ENCODE measurements at regions not wholly inside any gene's neighbourhood (a gene's known extent, or its start where the extent isn't known, plus 50 kb on each side); places are given as distances from the start of the nearest gene placed in this dataset.

- no peaks in the 10 kb centered on the region for H3K36me3 ChIP-seq (replicated peaks; ENCODE audit: insufficient read depth, low read length)
- no peak overlapping the region for H3K4me3 ChIP-seq (ENCODE audit: low read length)
- no peaks in the 10 kb centered on the region for H3K27me3 ChIP-seq (replicated peaks; ENCODE audit: insufficient read depth, low read length)
- H4K20me1 ChIP-seq (ENCODE audit: insufficient read depth, low read length): no peaks in the 10 kb centered on the region
- H3K9me2 ChIP-seq (replicated peaks; ENCODE audit: insufficient read depth, low read length): no peaks in the 10 kb centered on the region
- no peak overlapping the region for H3K9ac ChIP-seq (ENCODE audit: low read length)
- no peaks in the 10 kb centered on the region for H3F3A ChIP-seq (ENCODE audit: insufficient read depth, low read length)
- no peak overlapping the region for H2AFZ ChIP-seq (ENCODE audit: low read length)
- DNase-seq: no peak
- H3K27ac ChIP-seq (ENCODE audit: low read length): no peak overlapping the region
- H3K4me2 ChIP-seq (ENCODE audit: low read depth, low read length): no peak overlapping the region
- H3K9me3 ChIP-seq (replicated peaks; ENCODE audit: insufficient read depth, low read length): no peaks in the 10 kb centered on the region
- H3K4me1 ChIP-seq (ENCODE audit: low read length): no peaks in the 10 kb centered on the region
- TF ChIP-seq EZH2 (optimal IDR thresholded peaks at IDR 0.05; ENCODE audit: low read depth, low read length): no peak
- no peak for TF ChIP-seq EZH2phosphoT487 (IDR thresholded peaks at IDR 0.05; ENCODE audit: low read length)
- no peak for TF ChIP-seq CTCF (IDR thresholded peaks at IDR 0.05; ENCODE audit: low read length)
- H3K79me2 ChIP-seq (ENCODE audit: low read length): no peaks in the 10 kb centered on the region
Observed at GRCh38 chr2:237024255-237024654, 61.4 kb upstream of the COPS8 start.

- no peaks in the 10 kb centered on the region for H3K4me1 ChIP-seq (ENCODE audit: low read length)
- H3K9me3 ChIP-seq (replicated peaks; ENCODE audit: insufficient read depth, low read length): no peaks in the 10 kb centered on the region
- no peaks in the 10 kb centered on the region for H4K20me1 ChIP-seq (ENCODE audit: insufficient read depth, low read length)
- H2AFZ ChIP-seq (ENCODE audit: low read length): no peak overlapping the region
- no peaks in the 10 kb centered on the region for H3K9me2 ChIP-seq (replicated peaks; ENCODE audit: insufficient read depth, low read length)
- TF ChIP-seq EZH2phosphoT487 (IDR thresholded peaks at IDR 0.05; ENCODE audit: low read length) (no peak), CTCF (IDR thresholded peaks at IDR 0.05; ENCODE audit: low read length) (no peak), EZH2 (optimal IDR thresholded peaks at IDR 0.05; ENCODE audit: low read depth, low read length) (no peak)
- H3K79me2 ChIP-seq (ENCODE audit: low read length): no peaks in the 10 kb centered on the region
- no peaks in the 10 kb centered on the region for H3K36me3 ChIP-seq (replicated peaks; ENCODE audit: insufficient read depth, low read length)
- no peak overlapping the region for H3K4me3 ChIP-seq (ENCODE audit: low read length)
- H3K9ac ChIP-seq (ENCODE audit: low read length): no peak overlapping the region
- H3K4me2 ChIP-seq (ENCODE audit: low read depth, low read length): no peak overlapping the region
- H3K27me3 ChIP-seq (replicated peaks; ENCODE audit: insufficient read depth, low read length): no peaks in the 10 kb centered on the region
- DNase-seq: no peak
- H3F3A ChIP-seq (ENCODE audit: insufficient read depth, low read length): no peaks in the 10 kb centered on the region
- H3K27ac ChIP-seq (ENCODE audit: low read length): no peak overlapping the region
Observed at GRCh38 chr2:237025090-237025865, 60.4 kb upstream of the COPS8 start.

GRCh38 chr2:237026981-237027711, 58.5 kb upstream of the COPS8 start:
- no peaks in the 10 kb centered on the region for H4K20me1 ChIP-seq (ENCODE audit: insufficient read depth, low read length)
- H3K9me2 ChIP-seq (replicated peaks; ENCODE audit: insufficient read depth, low read length): no peaks in the 10 kb centered on the region
- H3K36me3 ChIP-seq (replicated peaks; ENCODE audit: insufficient read depth, low read length): no peaks in the 10 kb centered on the region
- TF ChIP-seq EZH2phosphoT487 (IDR thresholded peaks at IDR 0.05; ENCODE audit: low read length) (no peak), CTCF (IDR thresholded peaks at IDR 0.05; ENCODE audit: low read length) (peak; percentile 62)
- H3K9me3 ChIP-seq (replicated peaks; ENCODE audit: insufficient read depth, low read length): no peaks in the 10 kb centered on the region
- no peaks in the 10 kb centered on the region for H3K27me3 ChIP-seq (replicated peaks; ENCODE audit: insufficient read depth, low read length)
- H3K9ac ChIP-seq (ENCODE audit: low read length): no peak overlapping the region
- peak; percentile 21 for DNase-seq
- no peak overlapping the region for H2AFZ ChIP-seq (ENCODE audit: low read length)
- H3K79me2 ChIP-seq (ENCODE audit: low read length): no peaks in the 10 kb centered on the region
- H3K4me3 ChIP-seq (ENCODE audit: low read length): no peak overlapping the region
- no peak overlapping the region for H3K4me2 ChIP-seq (ENCODE audit: low read depth, low read length)
- no peaks in the 10 kb centered on the region for H3K4me1 ChIP-seq (ENCODE audit: low read length)
- no peaks in the 10 kb centered on the region for H3F3A ChIP-seq (ENCODE audit: insufficient read depth, low read length)
- no peak overlapping the region for H3K27ac ChIP-seq (ENCODE audit: low read length)
